Parathyroid adenoma (tissue), 2 donors: ENCODE measurements at regions not wholly inside any gene's neighbourhood (a gene's known extent, or its start where the extent isn't known, plus 50 kb on each side); places are given as distances from the start of the nearest gene placed in this dataset.

Source experiments
- H2AFZ ChIP-seq: fragments of 300-600 bp; sonication (generic); one replicate; pipeline ENCODE4 v1.7.0; 2017; ENCODE audit warnings: antibody characterized with exemption, mild to moderate bottlenecking
- H3K27ac ChIP-seq: fragments of 300-600 bp; sonication (generic); one replicate; pipeline ENCODE4 v1.7.0; 2017
- H3K27me3 ChIP-seq: fragments of 300-600 bp; sonication (generic); one replicate; pipeline ENCODE4 v1.7.0; 2017; ENCODE audit warnings: low read length; ENCODE audit not compliant: control insufficient read depth, insufficient read depth
- H3K36me3 ChIP-seq: fragments of 300-600 bp; sonication (generic); one replicate; pipeline ENCODE4 v1.7.0; 2017; ENCODE audit warnings: low read length; ENCODE audit not compliant: control insufficient read depth, insufficient read depth
- H3K4me1 ChIP-seq: fragments of 300-600 bp; sonication (generic); one replicate; pipeline ENCODE4 v1.7.0; 2017; ENCODE audit warnings: control low read depth
- H3K4me2 ChIP-seq: fragments of 300-600 bp; sonication (generic); one replicate; pipeline ENCODE4 v1.7.0; 2017; ENCODE audit warnings: low read length
- H3K4me3 ChIP-seq: fragments of 300-600 bp; sonication (generic); one replicate; pipeline ENCODE4 v1.7.0; 2017; ENCODE audit warnings: low read depth, low read length
- H3K79me2 ChIP-seq: fragments of 300-600 bp; sonication (generic); one replicate; pipeline ENCODE4 v1.7.0; 2017; ENCODE audit warnings: control low read depth
- H3K9ac ChIP-seq: fragments of 300-600 bp; sonication (generic); one replicate; pipeline ENCODE4 v1.7.0; 2017; ENCODE audit warnings: mild to moderate bottlenecking
- H3K9me3 ChIP-seq: fragments of 300-600 bp; sonication (generic); one replicate; pipeline ENCODE4 v1.7.0; 2017; ENCODE audit warnings: low read length; ENCODE audit not compliant: control insufficient read depth
- TF ChIP-seq, protein P1 (sequence below): fragments of 300-600 bp; sonication (generic); IDR thresholded peaks from one replicate; pipeline ENCODE4 v1.7.0; 2017; ENCODE audit warnings: antibody characterized with exemption, mild to moderate bottlenecking
- donor health status: primary hyperparathyroidism.

DNA sequence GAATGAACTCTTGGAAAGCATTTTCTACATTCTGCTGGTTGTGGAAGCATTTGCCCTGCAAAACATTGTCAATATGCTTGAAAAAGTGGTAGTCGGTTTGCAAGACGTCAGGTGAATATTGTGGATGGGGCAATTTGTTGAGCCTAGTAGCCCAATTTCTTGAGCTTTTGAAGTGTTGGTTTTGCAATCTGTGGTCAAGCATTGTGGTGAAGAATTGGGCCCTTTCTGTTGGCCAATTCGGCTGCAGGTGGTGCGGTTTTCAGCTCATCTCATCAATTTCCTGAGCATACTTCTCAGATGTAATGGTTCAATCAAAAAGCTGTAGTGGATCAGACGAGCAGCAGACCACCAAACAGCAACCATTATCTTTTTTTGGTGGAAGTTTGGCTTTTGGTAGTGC, 426.8 kb upstream of the CDH9 start:
- no peak overlapping the region for H3K4me3 ChIP-seq
- no peak overlapping the region for H3K9ac ChIP-seq
- no peaks in the 10 kb centered on the region for H3K9me3 ChIP-seq
- H3K27me3 ChIP-seq, result no peaks in the 10 kb centered on the region
- no peaks in the 10 kb centered on the region for H3K36me3 ChIP-seq
- no peaks in the 10 kb centered on the region for H3K4me1 ChIP-seq
- TF ChIP-seq, protein P1, sequence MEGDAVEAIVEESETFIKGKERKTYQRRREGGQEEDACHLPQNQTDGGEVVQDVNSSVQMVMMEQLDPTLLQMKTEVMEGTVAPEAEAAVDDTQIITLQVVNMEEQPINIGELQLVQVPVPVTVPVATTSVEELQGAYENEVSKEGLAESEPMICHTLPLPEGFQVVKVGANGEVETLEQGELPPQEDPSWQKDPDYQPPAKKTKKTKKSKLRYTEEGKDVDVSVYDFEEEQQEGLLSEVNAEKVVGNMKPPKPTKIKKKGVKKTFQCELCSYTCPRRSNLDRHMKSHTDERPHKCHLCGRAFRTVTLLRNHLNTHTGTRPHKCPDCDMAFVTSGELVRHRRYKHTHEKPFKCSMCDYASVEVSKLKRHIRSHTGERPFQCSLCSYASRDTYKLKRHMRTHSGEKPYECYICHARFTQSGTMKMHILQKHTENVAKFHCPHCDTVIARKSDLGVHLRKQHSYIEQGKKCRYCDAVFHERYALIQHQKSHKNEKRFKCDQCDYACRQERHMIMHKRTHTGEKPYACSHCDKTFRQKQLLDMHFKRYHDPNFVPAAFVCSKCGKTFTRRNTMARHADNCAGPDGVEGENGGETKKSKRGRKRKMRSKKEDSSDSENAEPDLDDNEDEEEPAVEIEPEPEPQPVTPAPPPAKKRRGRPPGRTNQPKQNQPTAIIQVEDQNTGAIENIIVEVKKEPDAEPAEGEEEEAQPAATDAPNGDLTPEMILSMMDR, result no peak
- H3K4me2 ChIP-seq, result no peak overlapping the region
- H2AFZ ChIP-seq, result no peak overlapping the region
- no peaks in the 10 kb centered on the region for H3K79me2 ChIP-seq
- no peak overlapping the region for H3K27ac ChIP-seq

DNA sequence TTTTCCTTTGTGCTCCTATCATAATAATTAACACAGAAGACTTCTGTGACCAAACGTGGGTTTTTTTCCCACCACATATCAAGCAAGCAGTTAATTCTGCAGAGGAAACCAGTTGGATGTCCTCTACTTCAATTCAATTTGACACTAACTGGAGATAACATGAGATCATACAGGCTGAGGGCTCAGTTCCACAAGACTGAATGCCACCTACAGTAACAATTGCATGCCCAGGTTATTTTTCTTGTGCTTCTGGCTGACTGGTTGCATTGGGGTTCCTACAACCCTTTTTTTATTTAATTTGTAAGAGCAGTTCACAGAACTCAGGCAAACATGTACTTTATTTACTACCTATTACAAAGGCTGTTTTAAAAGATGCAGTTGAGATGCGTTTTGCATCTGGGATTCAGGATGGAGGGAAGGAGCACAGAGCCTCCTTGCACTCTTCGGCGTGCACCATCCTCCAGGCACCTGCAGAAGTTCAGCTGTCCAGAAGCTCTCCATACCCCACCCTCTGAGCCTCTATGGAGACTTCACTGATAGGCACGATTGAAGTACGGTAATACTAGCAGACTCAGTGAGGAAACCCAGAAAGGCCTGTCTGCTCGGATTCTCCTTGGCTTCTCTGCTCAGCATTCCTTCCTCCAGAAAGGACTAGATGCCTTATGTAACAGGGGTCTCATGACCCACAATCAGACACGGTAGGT, 425.2 kb upstream of the CDH9 start:
- H3K9ac ChIP-seq, result no peak overlapping the region
- H2AFZ ChIP-seq, result no peak overlapping the region
- H3K4me1 ChIP-seq, result no peaks in the 10 kb centered on the region
- TF ChIP-seq, protein P1, result no peak
- H3K27ac ChIP-seq, result no peak overlapping the region
- H3K36me3 ChIP-seq, result no peaks in the 10 kb centered on the region
- H3K27me3 ChIP-seq, result no peaks in the 10 kb centered on the region
- H3K79me2 ChIP-seq, result no peaks in the 10 kb centered on the region
- H3K4me2 ChIP-seq, result no peak overlapping the region
- H3K4me3 ChIP-seq, result no peak overlapping the region
- H3K9me3 ChIP-seq, result no peaks in the 10 kb centered on the region

DNA sequence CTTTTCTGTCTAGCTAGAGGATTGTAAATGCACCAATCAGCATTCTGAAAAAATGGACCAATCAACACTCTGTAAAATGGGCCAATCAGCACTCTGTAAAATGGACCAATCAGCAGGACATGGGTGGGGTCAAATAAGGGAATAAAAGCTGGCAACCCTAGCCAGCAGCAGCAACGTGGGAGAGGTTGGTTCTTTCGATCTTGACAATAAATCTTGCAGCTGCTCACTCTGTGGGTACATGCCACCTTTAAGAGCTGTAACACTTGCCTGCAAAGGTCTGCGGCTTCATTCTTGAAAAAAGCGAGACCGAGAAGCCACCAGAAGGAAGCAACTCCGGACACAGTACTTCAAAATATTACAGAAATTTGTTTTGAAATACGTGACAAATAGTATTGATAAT, 424.6 kb upstream of the CDH9 start:
- Histone ChIP-seq H3K27me3 (no peaks in the 10 kb centered on the region), H3K4me1 (no peaks in the 10 kb centered on the region), H3K36me3 (no peaks in the 10 kb centered on the region), H3K27ac (no peak overlapping the region), H2AFZ (no peak overlapping the region), H3K9me3 (no peaks in the 10 kb centered on the region), H3K4me2 (no peak overlapping the region), H3K4me3 (no peak overlapping the region), H3K79me2 (no peaks in the 10 kb centered on the region), H3K9ac (no peak overlapping the region)
- TF ChIP-seq, protein P1, result no peak

DNA sequence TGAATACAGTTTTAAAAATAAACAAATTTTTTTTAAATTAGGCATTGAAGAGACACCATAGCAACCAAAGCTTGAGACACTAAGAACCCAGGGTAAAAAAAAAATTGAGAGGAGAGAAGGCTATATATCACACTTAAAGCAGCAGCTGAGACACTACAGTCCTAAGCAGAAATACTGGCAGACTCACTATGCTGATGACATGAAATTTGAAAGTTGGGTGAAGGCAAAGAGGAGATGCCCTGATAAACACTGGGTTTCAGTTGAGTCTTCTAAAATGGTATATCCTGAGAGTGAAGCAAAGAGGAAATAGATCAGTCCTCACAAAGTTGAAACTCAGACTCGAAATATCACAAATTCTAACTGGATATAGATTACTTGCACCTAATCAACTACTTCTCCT, 419.9 kb upstream of the CDH9 start:
- TF ChIP-seq, protein P1, result no peak
- no peaks in the 10 kb centered on the region for H3K79me2 ChIP-seq
- H3K9ac ChIP-seq, result no peak overlapping the region
- no peak overlapping the region for H3K4me2 ChIP-seq
- H3K27me3 ChIP-seq, result no peaks in the 10 kb centered on the region
- H3K36me3 ChIP-seq, result no peaks in the 10 kb centered on the region
- no peaks in the 10 kb centered on the region for H3K9me3 ChIP-seq
- no peak overlapping the region for H3K4me3 ChIP-seq
- no peak overlapping the region for H2AFZ ChIP-seq
- H3K4me1 ChIP-seq, result no peaks in the 10 kb centered on the region
- H3K27ac ChIP-seq, result no peak overlapping the region

DNA sequence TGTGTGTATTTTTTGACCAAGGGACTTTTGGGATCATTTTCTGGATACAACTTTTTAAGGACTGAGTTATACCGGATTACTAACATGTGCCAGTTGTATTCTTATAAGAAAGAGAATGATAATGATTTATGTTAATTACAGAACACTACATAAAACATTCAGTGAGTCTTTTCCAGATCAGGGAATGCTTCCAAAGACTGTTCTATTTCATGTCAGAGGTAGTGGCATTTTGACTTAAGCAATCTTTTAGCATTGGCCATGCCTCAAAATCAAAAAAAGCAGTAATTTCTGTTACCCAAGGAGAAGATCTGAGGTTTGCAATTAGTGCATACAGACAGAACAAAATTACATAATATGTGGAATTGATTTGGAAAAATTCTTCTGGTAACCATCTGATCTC, 413.0 kb upstream of the CDH9 start:
- Histone ChIP-seq H3K27ac (no peak overlapping the region), H3K36me3 (no peaks in the 10 kb centered on the region), H3K4me3 (no peak overlapping the region), H2AFZ (no peak overlapping the region), H3K27me3 (no peaks in the 10 kb centered on the region), H3K4me2 (no peak overlapping the region), H3K9ac (no peak overlapping the region), H3K9me3 (no peaks in the 10 kb centered on the region), H3K79me2 (no peaks in the 10 kb centered on the region), H3K4me1 (no peaks in the 10 kb centered on the region)
- TF ChIP-seq, protein P1, result no peak
